ENCODE measurements at regions not wholly inside any gene's neighbourhood (a gene's known extent, or its start where the extent isn't known, plus 50 kb on each side); places are given as distances from the start of the nearest gene placed in this dataset.

DNA sequence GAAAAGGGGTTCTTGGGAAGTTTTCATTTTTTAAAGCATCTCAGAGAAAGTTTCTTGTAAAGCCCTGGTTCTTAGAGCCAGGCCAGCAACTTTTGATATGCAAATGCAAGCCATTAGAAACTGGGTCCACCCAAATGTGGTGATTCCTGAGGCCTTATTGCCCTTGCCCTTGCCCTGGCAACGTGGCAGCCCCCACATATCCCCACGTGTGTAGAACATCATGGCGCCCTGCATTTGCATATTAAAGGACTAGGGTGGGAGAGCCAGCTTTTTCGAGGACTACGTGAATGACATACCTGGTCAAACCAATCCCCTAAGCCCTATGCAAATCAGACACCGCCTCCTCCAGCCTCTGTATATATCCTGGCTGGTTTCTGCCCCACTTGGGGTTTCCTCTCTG, 314.9 kb upstream of the NECTIN3 start:
- no peak overlapping the region for H3K4me3 Mint-ChIP-seq
- Histone ChIP-seq H4K20me1 (ENCODE audit: control insufficient read depth, insufficient read depth, insufficient read length) (no peaks in the 10 kb centered on the region), H4K8ac (replicated peaks; ENCODE audit: insufficient read length, low read depth, low read length) (no peak overlapping the region), H2BK5ac (ENCODE audit: insufficient read length, low read length) (no peak overlapping the region), H3K23ac (ENCODE audit: insufficient read length, low read depth, low read length) (no peak overlapping the region), H2BK12ac (ENCODE audit: insufficient read length, low read depth, low read length) (no peak overlapping the region), H3K23me2 (ENCODE audit: insufficient read length, low read depth, low read length, poor library complexity, severe bottlenecking) (no peaks in the 10 kb centered on the region), H3K14ac (ENCODE audit: insufficient read depth, low read length) (no peak overlapping the region), H3K4ac (ENCODE audit: low read depth, low read length) (no peak overlapping the region), H3K18ac (ENCODE audit: insufficient read length, low read depth, low read length) (no peak overlapping the region), H4K5ac (ENCODE audit: insufficient read length, low read depth, low read length) (no peak overlapping the region), H3K27me3 (ENCODE audit: insufficient read depth, low read length) (no peaks in the 10 kb centered on the region), H3K4me2 (ENCODE audit: insufficient read depth, insufficient read length, low read length) (no peak overlapping the region), H3K4me1 (ENCODE audit: insufficient read depth, low read length) (peaks cover 9% of the 10 kb centered on the region; the same call in 1 of the 2 replicates), H2AFZ (ENCODE audit: low read length) (no peak overlapping the region), H4K91ac (ENCODE audit: insufficient read length, low read depth, low read length) (no peak overlapping the region), H2BK120ac (ENCODE audit: low read depth, low read length, poor library complexity, severe bottlenecking) (no peak overlapping the region), H2BK15ac (ENCODE audit: low read depth, low read length) (no peak overlapping the region), H3K27ac (ENCODE audit: insufficient read length, low read depth, low read length) (no peak overlapping the region), H3K79me1 (ENCODE audit: insufficient read depth, low read depth, low read length, poor library complexity, severe bottlenecking) (no peaks in the 10 kb centered on the region), H3K79me2 (ENCODE audit: insufficient read depth, low read length) (no peaks in the 10 kb centered on the region), H3K56ac (ENCODE audit: insufficient read length, low read depth, low read length) (no peak overlapping the region), H3K9me3 (ENCODE audit: control insufficient read depth, low read depth, low read length) (no peaks in the 10 kb centered on the region), H3T11ph (ENCODE audit: low read length) (no peak overlapping the region), H2AK5ac (ENCODE audit: insufficient read length, low read length) (no peak overlapping the region), H3K9ac (ENCODE audit: extremely low read depth, insufficient read length, low read length) (no peak overlapping the region), H2BK20ac (ENCODE audit: low read depth, low read length, poor library complexity, severe bottlenecking) (no peak overlapping the region)
- no peaks in the 10 kb centered on the region for H3K27me3 Mint-ChIP-seq (ENCODE audit: low read depth)
- peaks cover 5 to 8% of the 10 kb centered on the region in 2 experiments; a peak in 2 of 5 replicates for H3K9me3 Mint-ChIP-seq
- H3K4me1 Mint-ChIP-seq: peaks cover 36 to 45% of the 10 kb centered on the region in 2 experiments
- DNase-seq: peak; percentile 31
- H3K36me3 Mint-ChIP-seq (ENCODE audit: insufficient read depth in 1 of 3, low read depth in 3 of 3): peaks cover 0 to 19% (median 2%) of the 10 kb centered on the region in 3 experiments; a peak in 4 of 7 replicates
- peak overlapping the region in 1 of 3 experiments; percentile 69; a peak in 2 of 7 replicates for H3K27ac Mint-ChIP-seq
- no peak for TF ChIP-seq CTCF (conservative IDR thresholded peaks at IDR 0.05)
- WGBS (ENCODE audit: extremely low coverage, insufficient read length, low lambda C conversion rate): no CpG with 5 or more reads among the region's 6 CpGs

Measured in H9 (cell line).